Kidney capillary endothelial cell (primary cell): ENCODE measurements at regions not wholly inside any gene's neighbourhood (a gene's known extent, or its start where the extent isn't known, plus 50 kb on each side); places are given as distances from the start of the nearest gene placed in this dataset.

ENCODE experiments used
- DNase-seq: peaks from one replicate; pipeline ENCODE4 v3.0.0-alpha.2; 2018; ENCODE audit warnings: low spot score

GRCh38 chr20:60480950-60481742 lies 522.9 kb downstream of the CDH26 start:
- no peak for DNase-seq

GRCh38 chr20:60481743-60482133 lies 523.5 kb downstream of the CDH26 start:
- DNase-seq, result no peak

DNA sequence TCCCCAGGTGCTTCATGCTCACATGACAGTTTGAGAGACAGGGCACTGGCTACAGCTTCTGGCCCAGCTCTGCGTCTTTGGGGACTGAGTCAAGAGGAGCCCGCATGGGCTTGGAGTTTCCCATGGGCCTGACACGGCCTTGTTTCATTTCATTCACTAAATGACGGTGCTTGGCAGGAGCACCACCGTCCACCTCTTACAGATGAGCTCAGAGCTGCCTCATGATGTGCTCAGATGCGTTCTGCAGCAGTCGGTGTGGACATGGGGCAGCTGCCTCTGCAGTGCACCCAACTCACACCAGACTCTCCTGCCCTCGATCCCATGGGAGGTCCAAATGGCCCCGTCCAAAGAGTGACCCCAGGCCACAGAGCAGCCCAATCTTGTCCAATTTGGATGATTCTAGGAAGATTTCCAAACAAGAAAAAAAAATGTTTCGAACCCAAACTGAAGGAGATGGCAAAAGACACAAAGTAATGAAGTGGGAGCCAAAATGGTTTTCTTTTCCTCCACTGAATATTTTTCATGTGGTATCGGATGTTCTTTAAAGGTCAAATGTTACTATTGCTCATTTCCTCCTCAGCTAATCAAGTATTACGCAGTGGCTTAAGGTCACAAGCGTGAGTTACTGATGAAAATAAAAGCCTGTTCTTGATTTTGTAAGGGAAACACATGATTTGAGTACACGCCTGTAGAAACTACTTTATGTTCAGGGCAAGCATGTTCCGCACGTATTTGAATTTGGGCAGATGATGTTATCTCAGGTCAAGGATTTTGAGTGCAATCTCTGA lies 524.2 kb downstream of the CDH26 start:
- DNase-seq, result peak; percentile 3

DNA sequence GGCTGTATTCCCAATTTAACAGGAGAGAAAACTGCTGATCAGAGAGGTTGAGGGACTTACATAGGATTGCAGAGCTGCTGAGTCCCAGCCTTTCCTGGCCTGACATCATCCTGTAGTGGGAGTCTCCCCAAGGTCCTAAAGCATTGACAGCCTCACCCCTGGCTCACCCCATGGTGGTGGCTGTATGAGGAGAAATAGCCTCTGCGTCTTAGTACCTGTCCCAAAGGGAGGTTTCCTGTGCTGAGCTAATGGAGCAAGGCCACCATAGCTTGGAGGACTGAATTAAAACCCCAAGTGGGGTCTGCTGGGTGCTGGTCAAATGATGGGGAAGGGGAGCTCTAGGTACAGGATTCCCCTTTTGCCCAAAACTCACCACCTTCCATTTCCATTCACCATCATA lies 525.1 kb downstream of the CDH26 start:
- DNase-seq, result no peak

DNA sequence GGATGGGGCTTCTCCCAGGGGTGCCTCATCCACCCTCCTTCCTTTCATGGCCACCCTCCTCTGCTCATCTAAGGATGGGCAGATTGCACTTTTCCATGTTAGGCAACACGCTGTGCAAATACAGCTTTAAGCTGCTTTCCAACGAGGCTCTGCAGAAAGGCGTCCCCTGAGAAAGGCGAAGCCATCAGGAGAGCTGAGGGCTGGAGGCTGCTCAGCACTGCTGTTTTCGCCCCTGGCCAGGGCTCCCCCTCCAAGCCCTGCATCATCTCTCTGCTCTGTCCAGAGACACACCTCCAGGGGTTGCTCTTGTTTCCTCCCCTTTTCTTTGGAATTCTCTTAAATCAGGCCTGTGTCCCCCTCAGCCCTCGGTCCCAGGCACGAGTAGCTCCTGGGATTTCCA lies 526.1 kb downstream of the CDH26 start:
- no peak for DNase-seq

DNA sequence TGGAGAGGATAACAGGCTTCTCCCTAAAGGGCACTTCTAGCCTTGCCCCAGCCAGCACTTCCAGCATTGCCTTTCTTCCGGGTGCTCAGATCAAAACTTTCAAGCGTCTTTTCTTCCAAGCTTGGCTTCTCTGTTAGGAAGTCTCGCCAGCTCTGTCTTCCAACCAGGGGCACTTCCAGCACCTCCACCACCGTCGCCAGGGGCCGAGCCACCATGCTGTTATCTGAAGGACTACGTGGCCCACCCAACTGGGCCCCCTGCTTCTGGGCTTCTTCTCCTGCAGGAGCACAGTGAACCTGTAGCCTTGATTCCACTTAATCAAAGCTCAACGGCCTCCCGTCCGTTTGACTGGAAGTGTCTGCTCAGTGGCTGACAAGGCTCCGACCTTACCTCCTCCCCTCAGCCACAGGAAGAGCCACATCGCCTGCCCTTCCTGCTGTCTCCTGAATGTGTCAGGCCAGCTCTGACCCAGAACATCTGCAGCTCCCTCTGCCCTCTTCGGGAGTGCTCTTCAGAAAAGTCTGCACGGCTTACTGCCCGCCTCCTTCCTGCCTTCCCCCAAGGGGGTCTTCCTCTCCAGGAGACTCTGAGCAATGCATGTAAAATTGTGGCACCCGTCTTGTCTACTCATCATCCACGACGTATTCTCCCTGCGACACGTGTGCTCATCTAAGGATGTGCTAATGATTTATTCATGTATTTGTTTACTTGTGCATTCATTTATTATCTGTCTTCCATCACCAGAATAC lies 527.0 kb downstream of the CDH26 start:
- DNase-seq, result peak; percentile 0

DNA sequence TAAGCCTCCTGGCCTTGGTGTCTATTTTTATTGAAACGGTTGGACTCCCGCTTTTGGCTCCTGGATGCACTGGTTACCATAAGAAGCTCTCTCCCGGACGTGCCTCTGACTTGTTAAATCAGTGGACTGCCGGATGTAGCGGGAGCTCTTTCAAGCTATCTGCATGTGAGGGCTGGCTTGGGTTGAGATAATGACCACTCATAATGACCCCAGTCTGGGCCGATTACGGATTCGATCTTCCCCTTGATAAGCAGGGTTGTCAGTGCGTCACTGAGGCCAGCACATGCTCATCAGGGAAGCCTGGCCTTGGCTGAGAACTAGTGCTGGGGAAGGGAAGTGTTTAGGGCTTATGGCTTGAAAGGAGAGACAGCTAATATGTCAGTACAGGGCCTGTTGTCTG lies 528.1 kb downstream of the CDH26 start:
- no peak for DNase-seq

GRCh38 chr20:60486937-60487336 lies 528.7 kb downstream of the CDH26 start:
- no peak for DNase-seq

- DNase-seq, result no peak
Measured at GRCh38 chr20:60490217-60491050, 532.2 kb downstream of the CDH26 start.

DNA sequence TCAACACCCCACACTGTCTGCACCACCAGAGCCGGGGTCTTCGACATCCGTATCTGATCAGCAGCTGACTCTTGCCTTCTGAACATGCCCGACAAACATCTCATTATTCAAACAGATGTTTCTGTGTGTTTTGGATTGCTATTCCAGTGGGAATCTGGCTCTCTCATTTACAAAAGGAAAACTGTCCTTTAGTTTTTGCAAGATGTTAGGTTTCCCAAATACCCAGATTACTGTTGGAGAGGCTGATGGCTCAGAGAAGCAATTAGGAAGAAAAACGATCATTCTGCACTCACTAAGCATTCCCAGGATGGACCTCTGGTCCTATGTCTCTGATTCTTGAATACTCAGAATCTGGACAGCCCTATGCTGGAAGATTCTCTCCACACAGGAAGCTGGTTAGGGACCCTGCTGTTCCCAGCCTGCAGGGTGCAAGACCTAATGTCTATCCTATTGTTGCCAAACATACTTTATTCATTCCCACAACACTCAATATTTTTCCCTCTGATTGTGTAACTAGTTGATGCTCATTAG lies 532.9 kb downstream of the CDH26 start:
- DNase-seq, result no peak

GRCh38 chr20:60494476-60494875 lies 536.3 kb downstream of the CDH26 start:
- DNase-seq, result no peak

DNA sequence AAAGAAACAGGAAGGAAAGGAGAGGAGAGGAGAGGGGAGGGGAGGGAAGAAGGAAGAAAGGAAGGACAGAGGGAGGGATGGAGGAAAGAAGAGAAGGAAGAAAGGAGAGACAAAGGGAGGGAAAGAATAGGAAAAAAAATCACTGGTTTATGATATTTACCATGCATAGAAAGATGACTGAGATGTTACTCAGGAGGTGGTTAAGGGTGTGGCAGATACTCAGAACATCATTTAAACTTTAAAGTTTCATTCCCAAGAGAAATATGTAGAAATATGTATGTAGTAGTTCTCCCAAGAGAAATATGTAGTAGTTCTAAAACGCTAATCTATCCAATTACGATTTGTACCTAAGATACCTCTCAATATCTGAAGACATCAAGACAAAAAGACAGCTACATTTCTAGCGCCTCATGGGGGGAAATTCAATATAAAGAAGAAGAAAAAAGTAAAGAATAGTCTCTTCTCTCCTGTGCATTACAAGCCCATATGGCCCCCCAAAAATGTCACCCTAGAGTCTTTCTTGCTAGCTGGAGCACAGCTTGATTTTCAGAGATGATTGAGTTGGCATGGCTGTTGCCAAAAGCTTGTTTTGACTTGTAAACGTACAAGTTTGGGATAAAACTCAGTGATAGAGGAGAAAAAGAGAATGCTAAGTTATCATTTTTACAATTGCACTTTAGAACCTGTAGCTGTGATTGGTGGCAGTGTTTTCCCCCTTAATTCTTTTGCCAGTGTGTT lies 539.2 kb downstream of the CDH26 start:
- DNase-seq, result no peak

- no peak for DNase-seq
Measured at GRCh38 chr20:60500038-60500701, 541.9 kb downstream of the CDH26 start.

- DNase-seq, result no peak
Measured at GRCh38 chr20:60501048-60501447, 542.8 kb downstream of the CDH26 start.

DNA sequence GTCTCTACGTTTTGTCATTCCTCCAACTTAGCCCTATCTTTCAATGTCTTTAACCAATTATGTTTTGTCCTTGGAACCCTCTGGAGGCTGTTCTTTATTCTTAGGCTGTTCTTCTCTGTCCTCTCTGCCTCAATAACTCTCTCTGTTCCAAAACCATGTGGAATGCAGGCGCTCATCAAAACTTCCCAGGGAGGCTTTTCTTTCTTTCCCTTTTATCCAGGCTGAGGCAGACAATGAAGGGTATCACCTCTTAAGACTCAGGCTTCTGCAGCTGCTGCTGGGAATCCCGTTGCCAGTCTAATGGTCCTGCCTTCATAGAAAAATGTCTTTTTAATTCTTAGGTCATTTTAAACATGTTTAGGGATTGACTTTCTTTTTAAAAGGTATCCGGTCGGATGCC lies 544.7 kb downstream of the CDH26 start:
- DNase-seq, result no peak

GRCh38 chr20:60505423-60505822 lies 547.2 kb downstream of the CDH26 start:
- DNase-seq, result no peak

- no peak for DNase-seq
Measured at GRCh38 chr20:60506061-60506460, 547.8 kb downstream of the CDH26 start.

GRCh38 chr20:60507087-60507694 lies 549.0 kb downstream of the CDH26 start:
- DNase-seq, result no peak

- no peak for DNase-seq
Measured at GRCh38 chr20:60509407-60509806, 551.2 kb downstream of the CDH26 start.

- no peak for DNase-seq
Measured at GRCh38 chr20:60510356-60510755, 552.1 kb downstream of the CDH26 start.
